Heart right ventricle (tissue), 16 donors: ENCODE measurements at regions not wholly inside any gene's neighbourhood (a gene's known extent, or its start where the extent isn't known, plus 50 kb on each side); places are given as distances from the start of the nearest gene placed in this dataset.

Experiments used
- ATAC-seq, 8 donors: fragments of 200-7000 bp; cut with Tn5 transposase; one replicate each; pipeline ENCODE4 v1.9.1; 2020; ENCODE audit warnings: mild to moderate bottlenecking in 8 of 8, moderate library complexity in 8 of 8, moderate number of reproducible peaks in 1 of 8
- DNase-seq, 2 donors: peaks; one replicate each; pipeline ENCODE4 v3.0.0-alpha.2; 2020
- H3K27ac ChIP-seq, 10 donors: fragments of 200-600 bp; sonication (generic) in 2 of 10; one replicate each; pipeline versions ENCODE4 v1.5.0 to v1.8.0; 2020 to 2022; ENCODE audit warnings: mild to moderate bottlenecking in 3 of 10
- H3K27me3 ChIP-seq, 7 donors: fragments of 200-600 bp; one replicate each; pipeline ENCODE4 v1.8.0; 2021 to 2022; ENCODE audit warnings: mild to moderate bottlenecking in 2 of 7
- H3K36me3 ChIP-seq, 9 donors: fragments of 200-600 bp; sonication (generic) in 1 of 9; one replicate each; pipeline versions ENCODE4 v1.5.0 to v1.8.0; 2020 to 2022; ENCODE audit warnings: mild to moderate bottlenecking in 2 of 9
- H3K4me1 ChIP-seq, 9 donors: fragments of 200-600 bp; sonication (generic) in 1 of 9; one replicate each; pipeline versions ENCODE4 v1.5.0 to v1.8.0; 2020 to 2022; ENCODE audit warnings: mild to moderate bottlenecking in 4 of 9
- H3K4me3 ChIP-seq, 10 donors: fragments of 200-600 bp; sonication (generic) in 2 of 10; one replicate each; pipeline versions ENCODE4 v1.5.0 to v1.8.0; 2020 to 2022; ENCODE audit warnings: mild to moderate bottlenecking in 7 of 10, moderate library complexity in 2 of 10
- H3K9me3 ChIP-seq, 11 donors: fragments of 200-600 bp in 10 of 11; sonication (generic) in 2 of 11; one replicate each; pipeline versions ENCODE4 v1.5.0 to v1.8.0; 2013 to 2022; ENCODE audit warnings: mild to moderate bottlenecking in 2 of 11, control low read depth in 1 of 11, moderate library complexity in 1 of 11
- WGBS, 2 donors: extraction: QIAGEN DNeasy Blood & Tissue Kit; methylation state at CpG; one replicate each; pipeline ENCODE4 v1.1.7; 2013; ENCODE audit warnings: inconsistent platforms in 1 of 2; 5-methylcytosine and 5-hydroxymethylcytosine counted together
- intact Hi-C, 10 donors: fragments of 100-400 bp; cut with DNase I; formaldehyde crosslinking; loops; one replicate each; pipeline versions ENCODE4 v1.11.1 to v1.14.2; 2022
- TF ChIP-seq, protein P1 (sequence below), 9 donors: fragments of 200-600 bp; sonication (generic) in 2 of 9; IDR thresholded peaks; one replicate each; pipeline versions ENCODE4 v1.5.0 to v1.8.0; 2021 to 2022; ENCODE audit warnings: antibody characterized with exemption in 9 of 9, mild to moderate bottlenecking in 5 of 9, moderate library complexity in 1 of 9
- donor health status: Arrhythmogenic right ventricular cardiomyopathy.
- donor health status: ischemic (EF 13 %, LVEDD 7.1; RV severe dilation, severe dysfunction).
- donor health status: healthy with polysubstance abuse.
- donor health status: DM: no; HTN: yes; CAD: no.
- donor health status: DM: no; HTN: no; CAD: no.
- donor health status: ischemic (EF 25% LVEDD 6.9; RV normal size, moderate dysfunction).
- donor health status: ischemic (EF 25% LVEDD 5.7; RV mildly dilated, moderate dysfunction).
- donor health status: healthy.
- donor health status: DM: yes; HTN: yes; CAD: no.
- donor health status: Ischemic cardiomyopathy.
- donor health status: ischemic (EF 35%, LVEDD 5.7; RV mildly dilated, moderate dysfunction).
- donor health status: nonischemic (EF 11% LVEDD 7.7; RV severe dilation, severe dysfunction).
- donor health status: DM: yes; HTN: yes; CAD: no.
- donor health status: PGD.
- donor health status: ischemic (EF 29% LVEDD 5.4; RV normal size, mild dysfunction).
- donor health status: nonischemic (EF 23%, LVEDD 6.1; RV moderate dilation, normal function).

DNA sequence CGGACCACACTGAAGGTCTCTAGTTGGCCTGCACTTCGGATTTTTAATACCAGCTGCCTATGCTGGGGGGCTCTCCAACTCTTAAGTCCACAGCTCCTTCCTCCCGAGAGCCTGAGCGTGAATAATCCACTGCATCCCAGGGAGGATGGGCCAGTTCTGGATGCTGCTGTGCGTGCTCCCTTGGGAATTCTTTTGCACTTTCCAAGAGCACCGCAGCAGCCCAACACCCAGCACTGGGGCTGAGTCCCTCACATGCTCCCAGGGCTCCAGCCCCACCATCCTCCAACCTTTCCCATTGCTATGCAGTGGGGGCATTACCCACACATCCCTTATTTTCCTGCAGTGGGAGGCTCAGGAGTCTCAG, 136.4 kb upstream of the IQSEC1 start:
- Histone ChIP-seq H3K4me3 (no peak overlapping the region), H3K4me1 (no peaks in the 10 kb centered on the region), H3K9me3 (no peaks in the 10 kb centered on the region), H3K36me3 (no peaks in the 10 kb centered on the region), H3K27ac (no peak overlapping the region), H3K27me3 (peaks cover 0 to 36% (median 13%) of the 10 kb centered on the region in 7 donors)
- DNase-seq (no peak), ATAC-seq (no peak)
- TF ChIP-seq, protein P1, sequence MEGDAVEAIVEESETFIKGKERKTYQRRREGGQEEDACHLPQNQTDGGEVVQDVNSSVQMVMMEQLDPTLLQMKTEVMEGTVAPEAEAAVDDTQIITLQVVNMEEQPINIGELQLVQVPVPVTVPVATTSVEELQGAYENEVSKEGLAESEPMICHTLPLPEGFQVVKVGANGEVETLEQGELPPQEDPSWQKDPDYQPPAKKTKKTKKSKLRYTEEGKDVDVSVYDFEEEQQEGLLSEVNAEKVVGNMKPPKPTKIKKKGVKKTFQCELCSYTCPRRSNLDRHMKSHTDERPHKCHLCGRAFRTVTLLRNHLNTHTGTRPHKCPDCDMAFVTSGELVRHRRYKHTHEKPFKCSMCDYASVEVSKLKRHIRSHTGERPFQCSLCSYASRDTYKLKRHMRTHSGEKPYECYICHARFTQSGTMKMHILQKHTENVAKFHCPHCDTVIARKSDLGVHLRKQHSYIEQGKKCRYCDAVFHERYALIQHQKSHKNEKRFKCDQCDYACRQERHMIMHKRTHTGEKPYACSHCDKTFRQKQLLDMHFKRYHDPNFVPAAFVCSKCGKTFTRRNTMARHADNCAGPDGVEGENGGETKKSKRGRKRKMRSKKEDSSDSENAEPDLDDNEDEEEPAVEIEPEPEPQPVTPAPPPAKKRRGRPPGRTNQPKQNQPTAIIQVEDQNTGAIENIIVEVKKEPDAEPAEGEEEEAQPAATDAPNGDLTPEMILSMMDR (IDR thresholded peaks at IDR 0.05), result no peak
- 75 to 76% methylated on average over 6 of the region's 6 CpGs for WGBS, 2 donors
- intact Hi-C loops, result no loop called here

DNA sequence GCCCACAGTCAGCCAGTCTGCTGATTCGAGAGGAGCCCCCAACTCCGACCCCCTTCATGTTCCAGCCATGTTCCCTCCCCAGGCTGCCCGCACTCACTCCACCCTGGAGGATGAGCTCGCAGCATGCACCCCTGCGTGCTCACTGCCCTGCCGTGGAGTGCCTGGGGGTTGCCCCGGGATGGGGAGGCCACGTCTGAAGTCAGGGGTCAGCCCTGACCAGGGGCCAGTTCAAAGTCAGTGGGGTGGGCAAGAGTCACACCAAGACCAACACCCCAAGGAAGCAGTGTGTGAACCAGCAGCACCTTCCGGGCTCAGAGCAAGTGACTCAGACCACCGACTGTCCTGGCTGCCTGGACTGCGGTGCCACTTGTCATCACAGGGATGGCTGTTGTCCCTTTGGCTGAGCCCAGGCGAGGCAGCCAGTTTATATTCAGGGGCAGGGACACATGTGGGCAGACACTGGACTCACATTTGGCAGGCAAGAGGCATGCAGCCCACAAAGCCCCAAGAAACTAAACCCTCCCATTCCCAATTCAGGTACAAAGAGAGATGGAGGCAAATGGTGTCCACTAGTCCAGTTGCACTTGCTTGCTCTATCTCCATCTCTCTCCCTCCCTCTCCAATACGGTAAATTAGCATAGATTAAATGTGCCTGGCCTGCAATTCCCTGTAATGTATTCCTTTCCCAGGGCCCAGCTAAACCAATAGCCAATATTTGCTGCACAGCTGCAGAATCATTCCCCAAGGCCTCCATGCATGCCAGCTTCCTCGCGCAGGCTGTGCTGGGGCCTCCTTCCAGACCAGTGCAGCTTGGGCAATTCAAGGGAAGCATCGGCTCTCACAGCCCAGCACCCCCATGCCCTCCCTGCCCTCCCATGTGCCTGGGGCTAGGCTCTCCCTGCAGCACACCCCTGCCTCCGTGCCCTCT, 135.7 kb upstream of the IQSEC1 start:
- Histone ChIP-seq H3K27ac (no peak overlapping the region), H3K27me3 (peaks cover 0 to 42% (median 20%) of the 10 kb centered on the region in 7 donors), H3K36me3 (no peaks in the 10 kb centered on the region), H3K4me1 (peaks cover 0 to 6% (median 0%) of the 10 kb centered on the region in 9 donors), H3K9me3 (no peaks in the 10 kb centered on the region), H3K4me3 (no peak overlapping the region)
- intact Hi-C loops, result no loop called here
- DNase-seq, result no peak
- ATAC-seq, result peak in 1 of 8 donors; percentile 6
- WGBS, 2 donors, result 85 to 87% methylated on average over 17 of the region's 17 CpGs
- TF ChIP-seq, protein P1 (IDR thresholded peaks at IDR 0.05), result no peak

DNA sequence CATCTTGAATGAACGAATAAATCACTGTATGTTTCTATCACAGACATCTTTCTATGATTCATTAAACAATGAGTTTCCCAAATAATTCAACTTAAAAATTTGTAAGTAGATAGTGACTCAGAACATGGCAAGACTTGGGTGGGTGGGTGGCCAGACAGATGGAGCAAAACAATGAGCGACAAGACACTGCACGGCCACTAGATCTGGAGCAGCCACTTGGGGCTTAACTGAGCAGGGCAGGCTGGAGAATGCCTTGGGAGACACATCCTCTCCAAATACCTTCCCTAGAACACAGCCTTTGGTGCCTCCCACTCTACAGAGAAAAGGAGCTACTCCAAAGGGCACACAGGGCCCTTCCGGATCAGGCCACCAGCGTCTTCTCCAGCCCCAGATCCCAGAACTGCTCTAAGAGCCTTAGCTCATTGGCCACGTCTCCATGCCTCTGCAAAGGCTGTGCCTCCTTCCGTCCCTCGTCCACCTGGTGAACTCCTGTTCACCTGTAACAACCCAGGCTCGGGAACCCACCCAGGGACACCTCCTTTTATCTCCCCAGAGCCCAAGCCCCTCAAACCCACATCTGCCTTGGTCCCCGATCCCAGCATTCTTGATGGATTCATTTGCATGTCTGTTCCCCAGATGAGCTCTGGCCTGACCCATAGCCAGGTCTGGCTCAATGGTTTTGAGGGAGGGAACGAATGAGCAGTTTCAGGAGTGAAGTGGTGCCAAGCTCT, 134.9 kb upstream of the IQSEC1 start:
- intact Hi-C loops, result no loop called here
- H3K27ac ChIP-seq, result no peak overlapping the region
- ATAC-seq (no peak), DNase-seq (no peak)
- H3K4me3 ChIP-seq, result no peak overlapping the region
- no peaks in the 10 kb centered on the region for H3K9me3 ChIP-seq
- no peaks in the 10 kb centered on the region for H3K36me3 ChIP-seq
- H3K27me3 ChIP-seq, result peaks cover 0 to 51% (median 28%) of the 10 kb centered on the region in 7 donors
- WGBS, 2 donors, result 82% methylated on average over 11 of the region's 11 CpGs
- peaks cover 0 to 6% (median 0%) of the 10 kb centered on the region in 9 donors for H3K4me1 ChIP-seq
- TF ChIP-seq, protein P1 (IDR thresholded peaks at IDR 0.05), result no peak

DNA sequence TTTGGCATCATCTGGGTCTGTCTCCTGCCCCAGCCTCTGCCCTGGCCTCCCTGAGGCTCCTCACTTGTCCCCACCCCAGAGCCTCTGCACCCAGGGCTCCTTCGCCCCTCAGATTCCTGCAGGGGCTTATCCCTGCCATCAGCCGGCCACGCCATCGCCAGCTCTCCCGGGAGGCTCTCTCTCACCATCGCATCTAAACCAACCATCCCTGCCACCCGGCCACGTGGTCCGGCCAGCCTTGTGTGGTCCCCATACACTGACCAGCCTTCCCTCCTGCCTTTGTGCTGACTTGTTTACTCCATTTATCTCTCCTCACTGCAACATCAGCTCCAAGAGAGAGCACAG, 134.3 kb upstream of the IQSEC1 start:
- WGBS, 2 donors, result 86 to 87% methylated on average over 9 of the region's 9 CpGs
- no peak overlapping the region for H3K27ac ChIP-seq
- no peak for ATAC-seq
- intact Hi-C loops, result no loop called here
- H3K36me3 ChIP-seq, result no peaks in the 10 kb centered on the region
- H3K9me3 ChIP-seq, result no peaks in the 10 kb centered on the region
- TF ChIP-seq, protein P1 (IDR thresholded peaks at IDR 0.05), result no peak
- no peak overlapping the region for H3K4me3 ChIP-seq
- peaks cover 0 to 6% (median 0%) of the 10 kb centered on the region in 9 donors for H3K4me1 ChIP-seq
- peaks cover 0 to 55% (median 29%) of the 10 kb centered on the region in 7 donors for H3K27me3 ChIP-seq
- no peak for DNase-seq
